Activated T-cell treated with anti-CD3 and anti-CD28 coated beads for 1 hour (primary cell): ENCODE measurements at regions not wholly inside any gene's neighbourhood (a gene's known extent, or its start where the extent isn't known, plus 50 kb on each side); places are given as distances from the start of the nearest gene placed in this dataset.

Source experiments
- DNase-seq: peaks from one replicate; pipeline ENCODE4 v3.0.0-alpha.2; 2020; ENCODE audit warnings: low read depth

- DNase-seq = no peak
Measured at GRCh38 chr1:181390410-181391077, 92.8 kb upstream of the CACNA1E start.

- no peak for DNase-seq
Measured at GRCh38 chr1:181391301-181391900, 91.9 kb upstream of the CACNA1E start.

GRCh38 chr1:181392133-181392532 lies 91.2 kb upstream of the CACNA1E start:
- no peak for DNase-seq

GRCh38 chr1:181392613-181393220 lies 90.6 kb upstream of the CACNA1E start:
- DNase-seq = no peak

GRCh38 chr1:181394766-181395165 lies 88.6 kb upstream of the CACNA1E start:
- DNase-seq = no peak

GRCh38 chr1:181396171-181396670 lies 87.1 kb upstream of the CACNA1E start:
- DNase-seq = peak; percentile 22

- no peak for DNase-seq
Measured at GRCh38 chr1:181396811-181397210, 86.5 kb upstream of the CACNA1E start.

GRCh38 chr1:181397845-181398244 lies 85.5 kb upstream of the CACNA1E start:
- no peak for DNase-seq

- DNase-seq = no peak
Measured at GRCh38 chr1:181398544-181398943, 84.8 kb upstream of the CACNA1E start.

GRCh38 chr1:181405584-181405983 lies 77.7 kb upstream of the CACNA1E start:
- no peak for DNase-seq

GRCh38 chr1:181406989-181407388 lies 76.3 kb upstream of the CACNA1E start:
- no peak for DNase-seq

- DNase-seq = no peak
Measured at GRCh38 chr1:181409981-181410380, 73.3 kb upstream of the CACNA1E start.

GRCh38 chr1:181412746-181413145 lies 70.6 kb upstream of the CACNA1E start:
- no peak for DNase-seq

- DNase-seq = no peak
Measured at GRCh38 chr1:181413195-181413815, 70.0 kb upstream of the CACNA1E start.

GRCh38 chr1:181413836-181414235 lies 69.5 kb upstream of the CACNA1E start:
- no peak for DNase-seq

GRCh38 chr1:181416268-181416860 lies 67.0 kb upstream of the CACNA1E start:
- DNase-seq = no peak

- no peak for DNase-seq
Measured at GRCh38 chr1:181417915-181418314, 65.4 kb upstream of the CACNA1E start.

GRCh38 chr1:181423301-181423918 lies 59.9 kb upstream of the CACNA1E start:
- peak; percentile 12 for DNase-seq

GRCh38 chr1:181424786-181425403 lies 58.4 kb upstream of the CACNA1E start:
- DNase-seq = peak; percentile 76

GRCh38 chr1:181425566-181425965 lies 57.8 kb upstream of the CACNA1E start:
- no peak for DNase-seq

- DNase-seq = no peak
Measured at GRCh38 chr1:181429462-181429861, 53.9 kb upstream of the CACNA1E start.
